ENCODE measurements at regions not wholly inside any gene's neighbourhood (a gene's known extent, or its start where the extent isn't known, plus 50 kb on each side); places are given as distances from the start of the nearest gene placed in this dataset.

- no peak for TF ChIP-seq ZNF687 (IDR thresholded peaks at IDR 0.05)
- TF ChIP-seq NFIC (IDR thresholded peaks at IDR 0.05; ENCODE audit: low read depth, low read length): no peak
- no peak for TF ChIP-seq SKIL (IDR thresholded peaks at IDR 0.05; ENCODE audit: low read depth, poor library complexity, severe bottlenecking)
- no peak for TF ChIP-seq BMI1 (IDR thresholded peaks at IDR 0.05; ENCODE audit: borderline replicate concordance)
These were observed 98.7 kb upstream of the DOCK1 start (continued) for GRCh38 chr10:126806498-126806897.

- ChIA-PET CTCF (no interaction called here), RAD21 (ENCODE audit: unreplicated experiment) (no interaction called here), SMC1A (ENCODE audit: uncharacterized antibody, unreplicated experiment) (no interaction called here)
- TF ChIP-seq HDAC2 (IDR thresholded peaks at IDR 0.05): no peak
- no peak for TF ChIP-seq YY1 (IDR thresholded peaks at IDR 0.05; ENCODE audit: low read depth, low read length)
- no peak for TF ChIP-seq ZZZ3 (IDR thresholded peaks at IDR 0.05; ENCODE audit: control insufficient read depth, insufficient read length, low read depth)
- TF ChIP-seq CUX1 (IDR thresholded peaks at IDR 0.05; ENCODE audit: insufficient replicate concordance, low read depth, low read length): no peak
- no peak for TF ChIP-seq SIX5 (IDR thresholded peaks at IDR 0.05; ENCODE audit: low read depth, low read length, severe bottlenecking)
- no peak for TF ChIP-seq RAD21 (IDR thresholded peaks at IDR 0.05; ENCODE audit: insufficient read depth, low read depth, low read length)
- TF ChIP-seq NR2F1 (conservative IDR thresholded peaks at IDR 0.05): no peak
- TF ChIP-seq SP1 (IDR thresholded peaks at IDR 0.05; ENCODE audit: low read depth, low read length): no peak
These were observed 98.1 kb upstream of the DOCK1 start for GRCh38 chr10:126806991-126807702.

More at GRCh38 chr10:126806991-126807702, 98.1 kb upstream of the DOCK1 start:
- no TSS peak for BruUV-seq (replicated peaks)
- no peak overlapping the region for H3K4me3 ChIP-seq
- H3K79me2 ChIP-seq (ENCODE audit: control insufficient read depth, insufficient read depth, low read length): no peaks in the 10 kb centered on the region
- no peak overlapping the region for H3K9ac ChIP-seq (ENCODE audit: control insufficient read depth, insufficient read depth, low read length)
- H4K20me1 ChIP-seq (ENCODE audit: control insufficient read depth, insufficient read depth): no peaks in the 10 kb centered on the region
- H3K27me3 ChIP-seq (replicated peaks in 1 of 2; ENCODE audit: control insufficient read depth in 2 of 2, insufficient read depth in 2 of 2, low read length in 1 of 2): no peaks in the 10 kb centered on the region
- H3K4me1 ChIP-seq (ENCODE audit: control insufficient read depth, insufficient read depth, low read length): no peaks in the 10 kb centered on the region
- POLR2A ChIA-PET: no interaction called here
- H3K36me3 ChIP-seq (ENCODE audit: control insufficient read depth in 2 of 2, insufficient read depth in 2 of 2, low read length in 1 of 2): no peaks in the 10 kb centered on the region
- ATAC-seq (no peak), DNase-seq (ENCODE audit: low read depth, low spot score) (no peak), FAIRE-seq (no peak)
- WGBS (ENCODE audit: insufficient coverage, insufficient replicate concordance, low lambda C conversion rate, missing lambda C conversion rate): 23% methylated on average over 5 of the region's 5 CpGs
- intact Hi-C loops (cut with micrococcal nuclease; ENCODE audit: unreplicated experiment) (no loop called here), in situ Hi-C loops (cut with MboI) (no loop called here)
- no peaks in the 10 kb centered on the region for H3K9me3 ChIP-seq (replicated peaks; ENCODE audit: control insufficient read depth, insufficient read depth, low read length)
- H3K4me2 ChIP-seq (ENCODE audit: control insufficient read depth, insufficient read depth): no peak overlapping the region
- H2AFZ ChIP-seq (ENCODE audit: control insufficient read depth, low read depth, low read length): no peak overlapping the region
- H3K27ac ChIP-seq (ENCODE audit: control insufficient read depth, insufficient read depth): no peak overlapping the region

Measured in GM12878 (cell line).